ENCODE measurements at regions not wholly inside any gene's neighbourhood (a gene's known extent, or its start where the extent isn't known, plus 50 kb on each side); places are given as distances from the start of the nearest gene placed in this dataset.

GRCh38 chr4:84277923-84278322, 221.2 kb downstream of the NKX6-1 start:
- H3K4me3 ChIP-seq (ENCODE audit: low read length), result no peak overlapping the region
- Mint-ChIP-seq H3K27ac (no peak overlapping the region), H3K36me3 (no peaks in the 10 kb centered on the region), H3K4me1 (no peaks in the 10 kb centered on the region), H3K9me3 (peaks cover 7 to 8% of the 10 kb centered on the region in 2 donors), H3K27me3 (ENCODE audit: low read depth in 2 of 2) (no peaks in the 10 kb centered on the region), H3K4me3 (no peak overlapping the region)
- no peak for TF ChIP-seq CTCF (IDR thresholded peaks at IDR 0.05)
- WGBS (ENCODE audit: insufficient coverage), result 100% methylated on average over 1 of the region's 2 CpGs
- ATAC-seq, result no peak
- H3K36me3 ChIP-seq (ENCODE audit: control insufficient read depth, insufficient read depth, low read length), result no peaks in the 10 kb centered on the region
- no peak for DNase-seq
- intact Hi-C loops (cut with micrococcal nuclease), result no loop called here
- no peaks in the 10 kb centered on the region for H3K4me1 ChIP-seq (ENCODE audit: control insufficient read depth, insufficient read depth, low read length)
- no peaks in the 10 kb centered on the region for H3K9me3 ChIP-seq (ENCODE audit: control insufficient read depth, insufficient read depth, low read length)
- H3K27me3 ChIP-seq (ENCODE audit: control insufficient read depth, insufficient read depth, low read length), result no peaks in the 10 kb centered on the region
- no peak overlapping the region for H3K27ac ChIP-seq (ENCODE audit: low read length)

GRCh38 chr4:84276752-84277151, 222.3 kb downstream of the NKX6-1 start:
- no peak overlapping the region for H3K4me3 Mint-ChIP-seq
- no peak overlapping the region for H3K27ac ChIP-seq (ENCODE audit: low read length)

GRCh38 chr4:84269536-84270044, 229.5 kb downstream of the NKX6-1 start:
- no peaks in the 10 kb centered on the region for H3K36me3 ChIP-seq (ENCODE audit: control insufficient read depth, insufficient read depth, low read length)
- DNase-seq (no peak), ATAC-seq (no peak)
- H3K9me3 ChIP-seq (ENCODE audit: control insufficient read depth, insufficient read depth, low read length), result no peaks in the 10 kb centered on the region
- H3K27me3 ChIP-seq (ENCODE audit: control insufficient read depth, insufficient read depth, low read length), result no peaks in the 10 kb centered on the region
- no peak for TF ChIP-seq CTCF (IDR thresholded peaks at IDR 0.05)
- no peak overlapping the region for H3K4me3 Mint-ChIP-seq
- intact Hi-C loops (cut with micrococcal nuclease), result no loop called here
- no peaks in the 10 kb centered on the region for H3K4me1 ChIP-seq (ENCODE audit: control insufficient read depth, insufficient read depth, low read length)
- H3K27me3 Mint-ChIP-seq (ENCODE audit: low read depth in 2 of 2), result no peaks in the 10 kb centered on the region
- no peak overlapping the region for H3K4me3 ChIP-seq (ENCODE audit: low read length)
- H3K27ac Mint-ChIP-seq, result no peak overlapping the region
- no peaks in the 10 kb centered on the region for H3K4me1 Mint-ChIP-seq
- H3K9me3 Mint-ChIP-seq, result peaks cover 0 to 8% of the 10 kb centered on the region in 2 donors
- H3K36me3 Mint-ChIP-seq, result no peaks in the 10 kb centered on the region
- no peak overlapping the region for H3K27ac ChIP-seq (ENCODE audit: low read length)

More at GRCh38 chr4:84276752-84277151, 222.3 kb downstream of the NKX6-1 start:
- no peaks in the 10 kb centered on the region for H3K27me3 ChIP-seq (ENCODE audit: control insufficient read depth, insufficient read depth, low read length)
- no peaks in the 10 kb centered on the region for H3K36me3 ChIP-seq (ENCODE audit: control insufficient read depth, insufficient read depth, low read length)
- no peak overlapping the region for H3K27ac Mint-ChIP-seq
- TF ChIP-seq CTCF (IDR thresholded peaks at IDR 0.05), result no peak
- no peaks in the 10 kb centered on the region for H3K4me1 ChIP-seq (ENCODE audit: control insufficient read depth, insufficient read depth, low read length)
- no peak overlapping the region for H3K4me3 ChIP-seq (ENCODE audit: low read length)
- DNase-seq (no peak), ATAC-seq (no peak)
- H3K9me3 ChIP-seq (ENCODE audit: control insufficient read depth, insufficient read depth, low read length), result no peaks in the 10 kb centered on the region
- WGBS (ENCODE audit: insufficient coverage), result 80% methylated on average over 1 of the region's 1 CpG
- H3K27me3 Mint-ChIP-seq (ENCODE audit: low read depth in 2 of 2), result no peaks in the 10 kb centered on the region
- H3K4me1 Mint-ChIP-seq, result no peaks in the 10 kb centered on the region
- H3K9me3 Mint-ChIP-seq, result peaks cover 7 to 8% of the 10 kb centered on the region in 2 donors
- intact Hi-C loops (cut with micrococcal nuclease), result no loop called here
- H3K36me3 Mint-ChIP-seq, result no peaks in the 10 kb centered on the region

GRCh38 chr4:84264652-84265051, 234.4 kb downstream of the NKX6-1 start:
- Mint-ChIP-seq H3K27me3 (ENCODE audit: low read depth in 2 of 2) (no peaks in the 10 kb centered on the region), H3K4me1 (no peaks in the 10 kb centered on the region), H3K27ac (no peak overlapping the region), H3K9me3 (peaks cover 8 to 13% of the 10 kb centered on the region in 2 donors), H3K4me3 (no peak overlapping the region), H3K36me3 (peaks cover 10% of the 10 kb centered on the region)
- no peaks in the 10 kb centered on the region for H3K9me3 ChIP-seq (ENCODE audit: control insufficient read depth, insufficient read depth, low read length)
- DNase-seq (no peak), ATAC-seq (no peak)
- H3K4me1 ChIP-seq (ENCODE audit: control insufficient read depth, insufficient read depth, low read length), result no peaks in the 10 kb centered on the region
- intact Hi-C loops (cut with micrococcal nuclease), result no loop called here
- H3K27me3 ChIP-seq (ENCODE audit: control insufficient read depth, insufficient read depth, low read length), result no peaks in the 10 kb centered on the region
- no peaks in the 10 kb centered on the region for H3K36me3 ChIP-seq (ENCODE audit: control insufficient read depth, insufficient read depth, low read length)
- H3K4me3 ChIP-seq (ENCODE audit: low read length), result no peak overlapping the region
- TF ChIP-seq CTCF (IDR thresholded peaks at IDR 0.05), result no peak
- no peak overlapping the region for H3K27ac ChIP-seq (ENCODE audit: low read length)
